GM19455 (cell line): ENCODE measurements at regions not wholly inside any gene's neighbourhood (a gene's known extent, or its start where the extent isn't known, plus 50 kb on each side); places are given as distances from the start of the nearest gene placed in this dataset.
"Not testable (repeated sequence)": the region's sequence is repeated elsewhere in the genome, so short reads cannot be mapped to it uniquely, and the experiment has no call there.

ENCODE experiments used
- ATAC-seq: cut with Tn5 transposase; IDR thresholded peaks from one replicate; pipeline ENCODE4 v1.9.1; 2021; ENCODE audit not compliant: unreplicated experiment

DNA sequence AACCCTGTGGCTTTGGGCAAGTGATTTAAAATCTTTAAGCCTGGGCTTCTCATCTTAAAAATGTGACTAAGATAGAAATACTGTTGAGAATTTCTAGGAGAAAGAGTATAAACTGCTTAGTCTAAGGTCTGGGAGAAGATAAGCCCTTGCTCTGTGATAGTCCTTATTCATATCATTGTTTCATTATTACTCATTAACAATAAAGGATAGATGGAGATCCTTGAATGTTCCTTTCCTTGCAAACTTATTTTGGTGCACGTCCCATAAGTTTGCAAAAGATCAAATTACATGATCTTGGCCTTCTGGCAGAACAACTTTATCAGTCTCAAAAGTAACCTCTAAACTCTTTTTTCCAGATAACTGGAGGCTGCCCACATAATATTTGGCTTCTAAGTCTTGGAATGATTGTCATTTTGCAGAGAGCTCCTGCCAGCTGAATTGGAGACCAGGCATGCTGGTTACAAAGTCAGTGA, 138.3 kb downstream of the FAM124B start:
- no peak for ATAC-seq

DNA sequence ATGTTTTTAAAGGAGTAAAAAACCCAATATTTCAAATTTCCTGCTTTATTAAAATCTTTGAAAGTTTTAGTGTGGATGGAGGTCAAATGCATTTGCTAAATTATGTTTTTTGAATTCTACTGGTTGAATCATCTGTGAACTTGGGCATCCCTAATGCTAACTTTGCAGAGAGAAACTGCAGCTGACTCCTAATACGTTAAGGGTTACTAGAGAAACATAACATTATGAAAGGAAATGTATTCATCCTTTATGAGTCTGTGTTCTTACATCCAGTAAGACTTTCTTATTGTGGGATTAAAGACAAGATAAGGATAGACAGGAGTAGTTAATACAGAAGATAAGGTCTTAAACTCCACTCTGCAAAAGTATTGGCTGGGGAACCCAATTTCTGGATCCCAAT, 140.6 kb downstream of the FAM124B start:
- ATAC-seq: no peak

DNA sequence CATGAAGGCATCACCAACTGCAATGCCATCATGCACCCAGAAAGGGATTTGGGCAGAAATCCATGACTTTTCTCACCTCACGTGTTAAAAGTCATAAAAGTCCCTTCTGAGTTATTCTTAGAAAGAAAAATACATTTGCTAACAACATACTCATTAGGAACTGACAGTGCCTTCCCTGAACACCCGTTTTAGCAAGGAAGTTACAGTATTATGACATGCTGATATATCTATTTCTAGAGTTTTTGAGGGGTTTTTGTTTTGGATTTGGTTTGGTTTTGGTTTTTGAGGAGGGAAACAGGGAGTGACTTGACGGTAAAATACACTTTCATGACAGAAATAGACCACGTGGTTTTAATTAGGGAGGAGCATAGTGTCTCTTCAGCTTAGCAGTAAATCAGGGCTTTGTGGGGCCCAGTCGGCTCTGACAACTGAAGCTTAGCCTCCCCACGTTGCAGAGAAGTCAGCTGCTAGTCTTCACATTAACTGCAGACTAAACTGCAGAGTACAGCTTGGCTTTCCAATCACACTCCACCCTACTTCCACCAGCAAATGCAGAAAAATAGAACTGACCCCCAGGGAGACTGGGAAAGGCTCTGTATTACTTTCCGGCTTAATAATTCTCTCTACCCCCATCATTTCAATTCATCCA, 141.4 kb downstream of the FAM124B start:
- no peak for ATAC-seq

DNA sequence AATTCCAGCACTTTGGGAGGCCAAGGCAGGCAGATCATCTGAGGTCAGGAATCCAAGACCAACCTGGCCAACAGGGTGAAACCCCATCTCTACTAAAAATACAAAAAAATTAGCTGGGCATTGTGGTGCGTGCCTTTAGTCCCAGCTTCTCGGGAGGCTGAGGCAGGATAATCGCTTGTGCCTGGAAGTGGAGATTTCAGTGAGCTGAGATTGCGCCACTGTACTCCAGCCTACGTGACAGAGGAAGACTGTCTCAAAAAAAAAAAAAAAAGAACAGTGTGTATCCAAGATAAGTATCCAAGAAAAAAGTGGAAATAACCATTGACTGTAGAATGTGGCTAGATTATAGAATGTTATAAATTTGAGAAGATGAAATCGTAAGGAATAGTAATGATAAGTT, 142.1 kb downstream of the FAM124B start:
- no peak for ATAC-seq

DNA sequence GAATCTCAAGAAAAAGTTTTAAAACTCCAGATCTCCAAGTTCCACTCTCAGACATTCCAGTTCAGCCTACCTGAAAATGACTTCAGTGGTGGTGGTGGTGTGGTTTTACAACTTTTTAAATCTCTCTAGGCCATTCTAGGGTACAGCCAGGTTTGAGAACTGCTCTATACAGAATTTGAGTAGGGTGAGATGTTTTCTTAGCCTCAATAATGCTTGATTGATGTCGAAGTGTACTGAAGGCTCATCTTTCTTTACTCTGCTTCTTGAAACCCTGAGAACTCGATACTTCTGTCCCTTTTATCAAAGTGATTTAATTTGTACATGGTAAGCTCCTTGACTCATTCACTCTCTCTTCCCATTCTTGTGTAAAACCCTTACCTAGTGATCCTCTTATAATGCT, 143.8 kb downstream of the FAM124B start:
- no peak for ATAC-seq

DNA sequence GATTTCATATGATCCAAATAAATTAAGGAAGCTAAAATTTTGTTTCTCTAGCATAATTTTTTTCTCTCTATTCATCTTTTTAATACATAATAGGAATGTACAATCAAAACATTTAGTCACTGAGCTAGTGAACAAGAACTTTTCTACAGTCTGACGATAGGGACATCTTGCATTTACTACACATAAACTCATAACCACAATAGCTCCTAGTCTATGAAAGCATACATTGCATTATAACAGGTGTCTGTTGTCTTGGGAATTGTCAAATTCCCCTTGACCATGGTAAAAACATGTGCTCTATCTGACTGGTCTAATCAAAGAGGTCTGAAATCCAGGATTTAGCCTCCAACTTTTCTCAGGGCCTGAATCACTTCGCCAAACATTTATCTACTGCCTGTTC, 144.8 kb downstream of the FAM124B start:
- ATAC-seq: no peak

DNA sequence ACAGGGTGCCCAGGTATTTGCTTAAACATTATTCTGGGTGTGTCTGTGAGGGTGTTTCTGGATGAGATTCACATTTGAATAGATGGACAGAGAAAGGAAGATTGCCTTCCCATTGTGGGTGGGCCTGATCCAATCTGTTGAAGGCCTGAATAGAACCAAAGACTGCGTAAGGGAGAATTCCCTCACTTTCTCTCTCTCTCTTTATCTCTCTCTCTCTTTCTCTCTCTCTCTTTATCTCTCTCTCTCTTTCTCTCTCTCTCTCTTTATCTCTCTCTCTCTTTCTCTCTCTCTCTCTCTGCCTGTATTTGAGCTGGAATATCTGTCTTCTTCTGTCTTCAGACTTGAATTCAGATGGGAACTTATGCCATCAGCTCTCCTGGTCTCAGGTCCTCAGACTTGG, 148.4 kb downstream of the FAM124B start:
- ATAC-seq: no peak

DNA sequence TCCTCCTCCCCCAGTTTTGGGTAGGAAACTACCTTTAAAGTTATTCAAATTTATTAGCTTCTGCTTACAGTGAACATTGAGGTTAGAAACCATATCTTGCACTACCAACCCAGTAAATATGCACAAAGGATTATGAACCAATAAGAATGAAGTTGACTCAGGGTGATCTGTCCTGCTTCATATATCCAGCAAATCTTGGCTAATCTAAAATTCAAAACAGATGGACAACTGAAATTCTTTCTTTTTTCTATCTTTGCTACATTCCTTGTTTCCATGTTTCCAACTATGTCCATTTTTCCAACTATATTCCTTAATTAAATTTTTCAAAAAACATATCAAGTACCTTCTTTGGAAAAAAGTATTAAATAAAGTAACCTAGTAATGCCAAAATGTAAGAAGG, 149.3 kb downstream of the FAM124B start:
- ATAC-seq: no peak

DNA sequence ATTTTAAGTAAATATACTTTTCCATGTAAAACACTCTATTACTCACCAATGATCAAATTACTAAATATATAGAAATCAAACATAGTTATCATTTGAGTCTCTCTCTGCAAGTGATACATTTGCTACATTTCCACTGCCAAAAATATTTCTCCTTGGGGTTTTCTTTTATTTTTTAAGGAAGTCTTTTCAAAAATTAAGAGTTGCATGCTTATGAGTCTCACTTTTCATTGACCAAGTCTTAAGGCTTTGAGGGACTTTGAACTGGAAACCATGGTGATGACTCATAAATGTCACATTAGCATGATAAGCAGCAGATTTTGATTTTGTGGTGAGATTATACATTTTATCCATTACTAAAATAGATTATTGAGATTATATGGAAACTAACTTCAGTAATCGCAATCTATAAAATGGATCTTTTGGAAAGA, 152.9 kb downstream of the FAM124B start:
- no peak for ATAC-seq

DNA sequence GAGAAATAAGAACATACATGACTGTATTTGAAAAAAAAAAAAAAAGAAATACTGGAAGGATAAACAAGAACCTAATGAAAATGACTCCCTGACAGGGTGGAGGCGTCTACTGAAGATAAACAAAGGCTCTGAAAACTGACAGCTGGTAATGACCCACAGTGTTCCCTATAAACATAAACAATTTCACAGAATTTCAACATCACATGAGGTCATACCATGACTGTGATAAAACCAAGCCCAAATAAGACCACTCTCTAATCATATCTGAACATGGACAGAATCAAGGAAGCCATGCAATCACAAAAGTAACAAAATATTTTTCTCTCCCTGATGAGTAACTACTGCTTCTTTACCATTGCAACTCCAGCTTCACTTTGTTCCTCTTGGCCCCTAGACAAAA, 159.3 kb downstream of the FAM124B start:
- ATAC-seq: no peak

DNA sequence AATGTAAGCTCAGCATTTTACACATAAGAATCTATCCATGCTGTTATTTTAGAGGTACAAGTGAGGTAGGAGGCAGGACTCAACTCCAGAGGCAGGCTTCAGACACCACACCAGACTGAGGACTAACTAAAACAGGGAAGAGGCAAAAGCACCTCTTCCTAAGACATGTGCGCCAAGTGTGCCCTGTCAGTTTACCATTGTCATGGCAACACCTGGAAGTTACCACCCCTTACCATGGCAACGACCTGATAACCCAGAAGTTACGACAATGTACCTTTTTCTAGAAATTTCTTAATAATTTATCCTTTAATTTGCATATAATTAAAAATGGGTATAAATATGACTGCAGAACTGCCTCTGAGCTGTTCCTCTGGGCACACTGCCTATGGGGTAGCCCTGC, 160.1 kb downstream of the FAM124B start:
- ATAC-seq: no peak

DNA sequence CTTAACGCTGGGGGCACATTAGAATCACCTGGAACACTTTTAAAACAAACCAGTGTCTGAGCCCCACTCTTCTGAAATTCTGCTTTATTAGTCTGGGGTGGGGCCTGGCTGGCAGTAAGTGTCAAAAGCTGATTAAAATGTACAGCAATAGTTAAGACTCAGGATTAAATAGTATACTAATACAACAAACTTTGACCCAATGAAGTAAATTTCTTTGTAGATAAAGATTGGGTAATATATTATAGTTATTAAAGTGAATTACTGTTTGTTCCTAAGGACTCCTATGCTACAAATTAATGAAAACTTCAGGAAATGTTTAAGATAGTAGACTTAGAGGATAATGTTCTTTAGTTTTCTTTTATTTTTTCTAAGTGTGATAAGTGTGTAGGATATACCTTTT, 160.9 kb downstream of the FAM124B start:
- ATAC-seq: no peak

DNA sequence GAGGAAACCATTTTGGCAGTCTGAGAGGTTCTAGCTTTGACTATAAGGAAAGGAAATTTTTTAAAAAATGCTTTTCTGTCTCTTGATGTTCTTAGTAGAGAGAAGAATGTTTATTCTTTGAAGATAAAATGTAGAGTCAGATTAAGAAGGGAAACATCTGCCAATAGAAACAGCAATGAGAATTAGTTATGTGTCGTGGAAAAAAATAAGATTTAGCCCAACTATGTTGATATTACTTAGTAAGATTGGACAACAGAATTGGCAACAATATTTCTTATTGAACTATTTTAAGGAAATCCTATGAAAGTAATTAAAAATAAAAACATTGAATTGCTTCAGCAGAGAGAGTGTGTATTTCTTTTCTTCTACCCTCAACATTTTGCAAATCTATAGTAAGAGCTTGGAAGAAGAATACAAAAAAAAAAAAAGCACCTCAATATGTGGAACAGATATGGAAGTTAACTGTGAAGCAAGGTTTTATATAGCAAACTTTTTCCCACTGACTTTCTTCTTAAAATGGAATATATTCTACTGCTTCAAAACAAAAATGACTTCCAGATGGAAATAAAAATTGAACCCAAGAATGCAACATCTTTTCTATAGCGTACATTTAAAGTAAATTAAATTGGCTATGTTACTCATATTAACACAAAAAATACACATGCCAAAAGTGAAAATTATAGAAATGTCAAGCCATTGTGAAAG, 177.9 kb downstream of the FAM124B start:
- no peak for ATAC-seq

DNA sequence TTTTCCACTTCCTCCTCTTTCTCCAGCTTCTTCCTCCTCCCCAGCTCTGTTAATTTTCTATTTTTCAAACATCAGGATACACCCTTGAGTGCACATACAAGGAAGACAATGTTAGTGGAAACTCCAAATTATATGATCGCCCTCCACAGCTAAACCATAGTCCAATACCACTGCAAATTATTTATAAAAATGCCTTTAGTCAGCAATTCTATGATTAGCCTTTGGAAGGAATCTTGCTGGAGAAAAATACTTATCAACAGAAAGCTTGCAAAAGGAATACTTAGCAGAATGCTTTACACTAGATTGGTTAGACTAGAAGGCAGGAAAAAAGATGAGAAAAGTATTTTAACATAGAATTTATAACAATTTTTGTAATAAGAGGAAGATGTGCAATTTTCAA, 178.9 kb downstream of the FAM124B start:
- no peak for ATAC-seq

DNA sequence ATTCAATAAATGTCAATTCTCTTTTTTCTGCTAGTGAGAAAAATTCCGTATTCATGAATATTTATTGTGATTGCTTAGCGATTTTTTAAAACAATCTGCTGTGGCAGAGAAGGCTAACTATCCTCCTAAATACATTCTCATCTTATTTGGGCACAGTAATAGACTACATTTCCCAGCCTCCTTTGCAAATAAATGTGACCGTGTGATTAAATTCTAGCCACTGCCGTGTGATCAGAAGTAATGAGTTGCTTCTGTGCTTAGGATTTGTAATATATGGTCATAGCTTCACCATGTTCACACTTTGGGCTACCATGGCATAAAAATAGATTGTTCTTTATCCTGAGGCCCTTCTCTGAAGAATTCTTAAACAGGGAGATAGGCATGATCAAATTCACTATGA, 179.6 kb downstream of the FAM124B start:
- ATAC-seq: no peak

DNA sequence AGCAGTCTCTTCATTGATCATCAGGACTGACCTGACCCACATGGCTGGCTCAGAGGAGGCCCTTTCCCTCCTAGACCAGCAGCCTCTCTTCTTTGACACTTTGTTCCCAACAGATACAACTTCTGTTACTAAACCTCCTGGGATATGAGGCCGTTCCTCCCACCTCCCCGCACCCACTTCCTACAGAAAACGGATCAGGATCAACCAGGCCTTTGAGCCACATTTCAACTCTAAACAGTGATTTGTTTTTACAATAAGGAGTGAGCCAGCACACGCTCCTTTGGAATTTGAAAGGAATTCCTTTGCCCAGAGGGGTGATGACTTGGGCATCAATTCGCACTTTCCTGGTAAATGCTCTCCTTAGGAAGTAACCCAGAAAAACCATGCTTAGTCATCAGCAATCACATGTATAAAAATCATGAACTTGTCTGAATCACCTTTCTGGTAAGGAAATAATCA, 180.4 kb downstream of the FAM124B start:
- ATAC-seq: no peak

DNA sequence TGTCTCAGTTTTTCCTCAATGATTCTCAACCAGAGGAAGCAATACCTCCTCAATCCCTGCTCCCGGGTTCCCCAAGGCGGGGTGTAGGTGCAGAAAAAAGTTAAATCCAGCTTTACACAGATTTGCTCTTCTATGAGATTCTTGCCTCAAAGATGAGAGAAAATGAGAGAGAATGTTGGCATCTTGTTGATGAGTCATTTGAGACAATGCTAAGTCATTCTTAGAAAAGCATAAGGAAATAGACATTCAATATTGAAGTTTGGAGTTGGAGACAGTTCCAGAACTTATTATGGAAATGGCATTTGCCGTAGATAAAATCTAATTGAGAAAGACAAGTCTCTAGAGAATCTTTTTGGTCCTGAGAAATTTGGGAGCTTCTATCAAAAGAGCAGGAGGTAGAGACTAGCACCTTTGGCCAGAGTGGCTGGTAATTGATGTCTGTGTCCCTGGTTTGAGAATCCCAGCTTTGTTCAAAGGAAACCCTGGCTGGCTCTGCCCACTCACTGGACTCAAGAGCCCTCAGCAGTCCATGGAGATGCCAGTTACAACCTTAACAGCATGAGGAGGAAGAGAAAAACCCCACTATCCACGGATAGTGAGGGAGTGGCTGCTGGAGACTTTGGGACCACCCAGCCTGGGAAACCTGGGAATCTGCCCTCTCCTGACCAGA, 181.2 kb downstream of the FAM124B start:
- no peak for ATAC-seq

DNA sequence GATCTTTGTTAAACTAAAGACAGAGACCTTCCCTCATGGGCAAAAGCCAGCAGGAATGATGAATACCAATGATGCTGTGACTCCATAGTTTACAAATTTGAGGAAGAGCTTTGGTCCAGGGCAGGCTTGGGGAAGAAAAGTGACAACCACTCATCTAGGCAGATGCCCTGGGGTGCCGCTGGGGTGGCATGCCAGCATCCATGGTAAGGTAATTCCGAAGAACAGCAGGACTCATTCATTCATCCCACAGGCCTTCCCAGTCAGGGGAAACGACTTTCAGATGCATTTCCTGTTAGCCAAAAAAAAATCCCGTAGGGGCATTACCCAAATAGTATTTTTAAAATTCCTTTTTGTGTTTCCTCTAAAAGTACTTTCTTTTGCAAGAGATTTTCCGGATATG, 180.7 kb upstream of the SERPINE2 start:
- ATAC-seq: no peak

DNA sequence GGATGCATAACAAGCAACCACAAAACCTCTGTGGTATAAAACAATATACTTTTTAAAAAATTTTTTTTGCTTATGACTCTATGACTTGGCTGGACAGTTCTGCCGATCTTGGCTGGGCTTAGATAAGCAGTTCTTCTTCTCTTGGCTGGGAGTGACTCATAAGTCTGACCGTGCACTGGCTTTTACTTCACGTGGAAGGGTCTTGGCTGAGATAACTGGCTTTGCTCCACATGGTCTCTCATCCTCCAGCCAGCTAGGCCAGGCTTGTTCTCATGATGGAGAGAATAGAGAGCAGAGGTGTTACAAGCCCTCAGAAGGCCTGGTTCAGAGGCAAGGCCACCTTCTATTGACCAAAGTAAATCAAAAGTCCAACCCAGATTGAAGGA, 178.9 kb upstream of the SERPINE2 start:
- ATAC-seq: no peak

DNA sequence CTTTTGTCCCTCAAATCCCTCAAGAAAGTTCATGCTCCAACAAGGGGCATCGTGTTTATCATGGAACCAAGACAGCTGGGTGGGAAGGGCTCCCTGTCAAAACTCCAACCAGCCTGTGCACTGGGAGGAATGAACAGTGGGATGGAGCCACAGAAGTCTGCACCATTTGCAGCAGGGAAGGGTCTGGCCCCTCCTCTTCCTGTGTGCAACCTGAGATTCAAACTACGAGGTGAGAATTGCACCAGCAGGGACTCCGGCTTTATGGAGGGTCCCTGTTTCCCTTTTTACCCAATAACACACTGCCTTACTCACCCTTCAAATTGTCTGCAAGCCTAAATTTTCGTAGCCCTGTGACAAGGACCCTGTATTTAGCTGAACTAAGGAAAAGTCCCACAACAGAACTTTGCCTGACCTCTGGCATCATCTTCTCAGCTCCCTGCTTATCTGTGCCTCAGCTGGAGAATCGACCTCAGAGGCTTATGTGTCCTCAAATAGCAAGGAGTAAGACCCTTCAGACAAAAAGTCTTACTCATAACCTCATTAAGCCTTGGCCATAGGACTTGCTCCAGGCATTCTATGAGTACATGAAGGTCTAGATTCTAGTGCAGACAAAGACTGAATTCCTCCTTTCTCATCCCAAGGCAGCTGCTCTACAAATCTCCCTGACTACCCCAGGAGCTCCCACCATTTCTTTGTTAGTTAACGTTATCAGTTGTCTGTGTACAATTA, 178.3 kb upstream of the SERPINE2 start:
- no peak for ATAC-seq

DNA sequence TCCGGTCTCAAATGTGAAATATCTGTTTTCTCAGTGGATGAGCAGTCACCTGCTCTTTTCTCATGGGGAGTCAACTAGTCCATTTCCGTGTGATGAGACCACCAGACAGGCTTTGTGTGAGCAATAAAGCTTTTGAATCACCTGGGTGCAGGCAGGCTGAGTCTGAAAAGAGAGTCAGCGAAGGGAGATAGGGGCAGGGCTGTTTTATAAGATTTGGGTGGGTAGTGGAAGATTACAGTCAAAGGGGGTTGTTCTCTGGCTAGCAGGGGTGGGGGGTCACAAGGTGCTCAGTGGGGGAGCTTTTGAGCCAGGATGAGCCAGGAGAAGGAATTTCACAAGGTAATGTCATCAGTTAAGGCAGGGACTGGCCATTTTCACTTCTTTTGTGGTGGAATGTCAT, 176.5 kb upstream of the SERPINE2 start:
- not testable (repeated sequence) for ATAC-seq

DNA sequence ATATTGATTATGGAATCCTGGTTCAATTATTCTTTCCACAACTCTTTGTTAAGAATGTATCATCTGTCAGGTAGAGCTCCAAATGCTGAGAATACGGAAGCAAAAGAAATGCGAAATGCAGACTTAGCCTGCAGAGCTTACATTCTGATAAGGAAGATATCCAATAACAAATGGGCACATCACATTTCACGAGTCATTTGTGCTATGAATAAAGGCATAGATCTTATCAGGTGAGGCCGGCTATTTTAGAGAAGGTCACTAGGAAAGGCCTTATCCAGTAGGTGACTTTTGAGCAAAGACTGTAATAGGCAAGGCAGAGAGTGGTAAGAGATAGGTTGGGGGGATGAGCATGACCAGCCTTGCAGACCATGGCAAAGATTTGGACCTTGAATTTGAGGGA, 174.3 kb upstream of the SERPINE2 start:
- ATAC-seq: no peak
